OCI-LY7 (cell line): ENCODE measurements at regions not wholly inside any gene's neighbourhood (a gene's known extent, or its start where the extent isn't known, plus 50 kb on each side); places are given as distances from the start of the nearest gene placed in this dataset.

Experiments
- EZH2phosphoT487 ChIP-seq: fragments of 200-600 bp; sonication (generic); IDR thresholded peaks from 2 replicates; pipeline ENCODE4 v1.6.1; 2018; ENCODE audit warnings: low read depth, borderline replicate concordance, mild to moderate bottlenecking, mixed run types, antibody characterized with exemption, low read length, moderate library complexity, mixed read lengths
- TF ChIP-seq, protein P1 (sequence below): fragments of 200-600 bp; sonication (generic); conservative IDR thresholded peaks from 2 replicates; pipeline ENCODE4 v1.5.1; 2014; ENCODE audit warnings: mild to moderate bottlenecking, antibody characterized with exemption, low read length, moderate library complexity, mixed read lengths

DNA sequence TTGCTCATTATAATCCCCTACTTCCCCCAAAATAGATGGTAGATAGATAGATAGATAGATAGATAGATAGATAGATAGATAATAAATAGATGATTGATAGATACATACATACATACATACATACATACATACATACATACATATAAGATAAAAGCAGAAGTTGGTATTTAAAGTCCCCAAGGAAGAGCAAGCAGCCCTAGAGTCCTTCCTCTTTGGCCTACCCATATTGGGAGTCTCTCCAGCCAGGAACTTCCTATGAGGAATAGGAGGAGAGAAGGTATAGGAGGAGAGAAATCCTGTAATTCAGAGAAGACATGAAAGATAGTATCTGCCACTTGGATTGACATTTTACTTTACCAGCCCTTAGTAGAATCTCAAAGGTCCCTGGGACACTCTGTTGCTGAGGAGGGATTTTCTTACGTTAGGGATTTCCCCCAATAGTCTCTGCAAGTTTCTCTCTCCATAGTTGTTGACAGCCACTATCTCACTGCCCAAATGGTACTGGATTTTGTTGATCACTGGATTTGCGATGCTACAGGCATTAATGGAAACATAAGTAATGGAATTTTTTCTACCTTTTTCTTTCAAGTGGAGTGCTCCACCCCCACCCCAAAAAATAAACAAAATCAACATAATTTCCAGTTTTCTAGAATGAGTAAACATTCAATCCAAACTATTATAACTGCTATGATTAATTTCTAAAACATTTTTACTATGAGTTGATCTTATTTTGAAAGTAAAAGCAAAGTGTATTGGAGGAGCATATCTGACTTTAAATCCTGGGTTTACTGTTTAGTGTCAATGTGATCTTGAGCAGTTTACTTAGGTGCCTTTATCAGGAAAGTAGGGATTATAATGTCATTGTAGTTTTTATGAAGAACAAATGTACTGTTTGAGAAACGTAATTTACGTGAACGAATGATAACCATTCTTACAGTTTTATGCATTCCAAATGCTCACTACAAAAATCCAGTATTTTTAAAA is 93.2 kb upstream of the TNFSF4 start:
- TF ChIP-seq, protein P1, sequence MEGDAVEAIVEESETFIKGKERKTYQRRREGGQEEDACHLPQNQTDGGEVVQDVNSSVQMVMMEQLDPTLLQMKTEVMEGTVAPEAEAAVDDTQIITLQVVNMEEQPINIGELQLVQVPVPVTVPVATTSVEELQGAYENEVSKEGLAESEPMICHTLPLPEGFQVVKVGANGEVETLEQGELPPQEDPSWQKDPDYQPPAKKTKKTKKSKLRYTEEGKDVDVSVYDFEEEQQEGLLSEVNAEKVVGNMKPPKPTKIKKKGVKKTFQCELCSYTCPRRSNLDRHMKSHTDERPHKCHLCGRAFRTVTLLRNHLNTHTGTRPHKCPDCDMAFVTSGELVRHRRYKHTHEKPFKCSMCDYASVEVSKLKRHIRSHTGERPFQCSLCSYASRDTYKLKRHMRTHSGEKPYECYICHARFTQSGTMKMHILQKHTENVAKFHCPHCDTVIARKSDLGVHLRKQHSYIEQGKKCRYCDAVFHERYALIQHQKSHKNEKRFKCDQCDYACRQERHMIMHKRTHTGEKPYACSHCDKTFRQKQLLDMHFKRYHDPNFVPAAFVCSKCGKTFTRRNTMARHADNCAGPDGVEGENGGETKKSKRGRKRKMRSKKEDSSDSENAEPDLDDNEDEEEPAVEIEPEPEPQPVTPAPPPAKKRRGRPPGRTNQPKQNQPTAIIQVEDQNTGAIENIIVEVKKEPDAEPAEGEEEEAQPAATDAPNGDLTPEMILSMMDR = no peak
- no peak for TF ChIP-seq EZH2phosphoT487
